ENCODE measurements at regions not wholly inside any gene's neighbourhood (a gene's known extent, or its start where the extent isn't known, plus 50 kb on each side); places are given as distances from the start of the nearest gene placed in this dataset.

- no peak for DNase-seq
Measured at GRCh38 chr2:134133622-134134312, 120.1 kb upstream of the MGAT5 start.

- no peak for DNase-seq
Measured at GRCh38 chr2:134134313-134134706, 119.6 kb upstream of the MGAT5 start.

GRCh38 chr2:134134827-134135226 lies 119.0 kb upstream of the MGAT5 start:
- DNase-seq = no peak

- no peak for DNase-seq
Measured at GRCh38 chr2:134135793-134136192, 118.1 kb upstream of the MGAT5 start.

- DNase-seq = no peak
Measured at GRCh38 chr2:134136731-134137130, 117.1 kb upstream of the MGAT5 start.

- DNase-seq = no peak
Measured at GRCh38 chr2:134137182-134137611, 116.7 kb upstream of the MGAT5 start.

- DNase-seq = no peak
Measured at GRCh38 chr2:134138115-134138514, 115.8 kb upstream of the MGAT5 start.

- no peak for DNase-seq
Measured at GRCh38 chr2:134139611-134140010, 114.3 kb upstream of the MGAT5 start.

- no peak for DNase-seq
Measured at GRCh38 chr2:134140251-134140661, 113.6 kb upstream of the MGAT5 start.

GRCh38 chr2:134141598-134142340 lies 112.1 kb upstream of the MGAT5 start:
- DNase-seq = no peak

GRCh38 chr2:134142341-134142738 lies 111.5 kb upstream of the MGAT5 start:
- no peak for DNase-seq

GRCh38 chr2:134142903-134143302 lies 111.0 kb upstream of the MGAT5 start:
- no peak for DNase-seq

GRCh38 chr2:134143568-134143967 lies 110.3 kb upstream of the MGAT5 start:
- no peak for DNase-seq

- DNase-seq = no peak
Measured at GRCh38 chr2:134144081-134144596, 109.7 kb upstream of the MGAT5 start.

GRCh38 chr2:134144651-134145050 lies 109.2 kb upstream of the MGAT5 start:
- no peak for DNase-seq

- DNase-seq = no peak
Measured at GRCh38 chr2:134145519-134145918, 108.4 kb upstream of the MGAT5 start.

- DNase-seq = no peak
Measured at GRCh38 chr2:134146161-134146560, 107.7 kb upstream of the MGAT5 start.

GRCh38 chr2:134146620-134147019 lies 107.3 kb upstream of the MGAT5 start:
- DNase-seq = no peak

GRCh38 chr2:134148172-134148571 lies 105.7 kb upstream of the MGAT5 start:
- no peak for DNase-seq

- no peak for DNase-seq
Measured at GRCh38 chr2:134148843-134149472, 104.9 kb upstream of the MGAT5 start.

GRCh38 chr2:134149904-134150303 lies 104.0 kb upstream of the MGAT5 start:
- no peak for DNase-seq

GRCh38 chr2:134150760-134151159 lies 103.1 kb upstream of the MGAT5 start:
- no peak for DNase-seq

- DNase-seq = no peak
Measured at GRCh38 chr2:134152045-134153010, 101.5 kb upstream of the MGAT5 start.

Measured in NCI-H1092 treated with DMSO at 0.1 percent for 48 hours (cell line).